HL-60/S4 treated with retinoic acid at 250 ng/mL for 4 days and 3 days (cell line): ENCODE measurements at regions not wholly inside any gene's neighbourhood (a gene's known extent, or its start where the extent isn't known, plus 50 kb on each side); places are given as distances from the start of the nearest gene placed in this dataset.

Experiments
- in situ Hi-C: fragments of 300-500 bp; cut with MboI; formaldehyde crosslinking; loops from 2 replicates; pipeline ENCODE4 v1.7.0; 2022; ENCODE audit warnings: low sequenced_read_pairs

- in situ Hi-C loops, result no loop called here
Observed at GRCh38 chr14:61891810-61892209, 129.6 kb downstream of the SNAPC1 start.

- in situ Hi-C loops, result no loop called here
Observed at GRCh38 chr14:61893371-61893940, 131.2 kb downstream of the SNAPC1 start.

GRCh38 chr14:61894452-61895077 is 132.3 kb downstream of the SNAPC1 start:
- in situ Hi-C loops, result no loop called here

GRCh38 chr14:61897300-61897699 is 135.1 kb downstream of the SNAPC1 start:
- in situ Hi-C loops, result no loop called here

GRCh38 chr14:61898568-61898967 is 136.3 kb downstream of the SNAPC1 start:
- in situ Hi-C loops, result no loop called here

- in situ Hi-C loops, result no loop called here
Observed at GRCh38 chr14:61899497-61899896, 137.3 kb downstream of the SNAPC1 start.

- in situ Hi-C loops, result no loop called here
Observed at GRCh38 chr14:61904946-61905345, 142.7 kb downstream of the SNAPC1 start.

GRCh38 chr14:61911574-61911973 is 149.4 kb downstream of the SNAPC1 start:
- in situ Hi-C loops, result no loop called here

GRCh38 chr14:61918998-61919397 is 156.8 kb downstream of the SNAPC1 start:
- in situ Hi-C loops, result no loop called here

- in situ Hi-C loops, result no loop called here
Observed at GRCh38 chr14:61923348-61923747, 161.1 kb downstream of the SNAPC1 start.

- in situ Hi-C loops, result no loop called here
Observed at GRCh38 chr14:61925043-61925442, 162.8 kb downstream of the SNAPC1 start.

GRCh38 chr14:61925732-61926435 is 163.7 kb downstream of the SNAPC1 start:
- in situ Hi-C loops, result no loop called here

GRCh38 chr14:61927060-61927459 is 164.8 kb downstream of the SNAPC1 start:
- in situ Hi-C loops, result no loop called here

GRCh38 chr14:61927520-61927919 is 165.3 kb downstream of the SNAPC1 start:
- in situ Hi-C loops, result no loop called here

GRCh38 chr14:61928300-61928699 is 166.1 kb downstream of the SNAPC1 start:
- in situ Hi-C loops, result no loop called here

- in situ Hi-C loops, result no loop called here
Observed at GRCh38 chr14:61928701-61929100, 166.5 kb downstream of the SNAPC1 start.

- in situ Hi-C loops, result no loop called here
Observed at GRCh38 chr14:61929651-61930050, 167.4 kb downstream of the SNAPC1 start.

GRCh38 chr14:61930101-61930857 is 168.1 kb downstream of the SNAPC1 start:
- in situ Hi-C loops, result no loop called here

- in situ Hi-C loops, result no loop called here
Observed at GRCh38 chr14:61932974-61933373, 170.8 kb downstream of the SNAPC1 start.

- in situ Hi-C loops, result no loop called here
Observed at GRCh38 chr14:61934385-61934784, 172.2 kb downstream of the SNAPC1 start.

- in situ Hi-C loops, result no loop called here
Observed at GRCh38 chr14:61939776-61940175, 177.6 kb downstream of the SNAPC1 start.
